ENCODE measurements at regions not wholly inside any gene's neighbourhood (a gene's known extent, or its start where the extent isn't known, plus 50 kb on each side); places are given as distances from the start of the nearest gene placed in this dataset.

- TF ChIP-seq POLR2A (IDR thresholded peaks at IDR 0.05) (no peak), CTCF (IDR thresholded peaks at IDR 0.05) (no peak)
Measured at GRCh38 chr12:30026621-30027234, 243.0 kb upstream of the TMTC1 start.
